ENCODE measurements at regions not wholly inside any gene's neighbourhood (a gene's known extent, or its start where the extent isn't known, plus 50 kb on each side); places are given as distances from the start of the nearest gene placed in this dataset.

GRCh38 chr6:95804847-95805541 lies 210.8 kb upstream of the FUT9 start (continued):
- no peak for TF ChIP-seq PAX5 (IDR thresholded peaks at IDR 0.05; ENCODE audit: borderline replicate concordance, low read depth, low read length)
- peak; percentile 24; the same call in 1 of the 2 replicates for TF ChIP-seq CREM (IDR thresholded peaks at IDR 0.05; ENCODE audit: low read depth)
- no peak for TF ChIP-seq STAT3 (IDR thresholded peaks at IDR 0.05; ENCODE audit: low read depth, low read length)
- no peak for TF ChIP-seq SIX5 (IDR thresholded peaks at IDR 0.05; ENCODE audit: low read depth, low read length, severe bottlenecking)
- peak; percentile 87 for TF ChIP-seq JUNB (IDR thresholded peaks at IDR 0.05)

- no peaks in the 10 kb centered on the region for H3K79me2 ChIP-seq (ENCODE audit: control insufficient read depth, insufficient read depth, low read length)
- no peak overlapping the region for H3K4me3 ChIP-seq
- no peak overlapping the region for H3K4me2 ChIP-seq (ENCODE audit: control insufficient read depth, insufficient read depth)
- ChIA-PET RAD21 (ENCODE audit: unreplicated experiment) (interaction anchor here (1.1 kb wide), 1 partner anchor 20 kb away, joined by 3 read pairs; no protein-coding TSS in a partner anchor), SMC1A (ENCODE audit: uncharacterized antibody, unreplicated experiment) (interaction anchor here (1.1 to 1.7 kb wide), 3 partner anchors 12 to 18 kb away, joined by 4 to 6 read pairs (median 4); no protein-coding TSS in a partner anchor), POLR2A (interaction anchor here (1.0 kb wide), 2 partner anchors 19 to 21 kb away, joined by 4 read pairs; no protein-coding TSS in a partner anchor), CTCF (interaction anchor here (1.4 to 1.6 kb wide), 2 partner anchors 13 to 19 kb away, joined by 4 to 5 read pairs; no protein-coding TSS in a partner anchor)
- no peaks in the 10 kb centered on the region for H3K9me3 ChIP-seq (replicated peaks; ENCODE audit: control insufficient read depth, insufficient read depth, low read length)
- H3K36me3 ChIP-seq (ENCODE audit: control insufficient read depth in 2 of 2, insufficient read depth in 2 of 2, low read length in 1 of 2), result no peaks in the 10 kb centered on the region
- in situ Hi-C loops (cut with MboI), result no loop called here
- peak; percentile 81 for ATAC-seq
- no peak for DNase-seq (ENCODE audit: low read depth, low spot score)
- no peak overlapping the region for H2AFZ ChIP-seq (ENCODE audit: control insufficient read depth, low read depth, low read length)
- H3K27me3 ChIP-seq (replicated peaks in 1 of 2; ENCODE audit: control insufficient read depth in 2 of 2, insufficient read depth in 2 of 2, low read length in 1 of 2), result no peaks in the 10 kb centered on the region
- intact Hi-C loops (cut with micrococcal nuclease; ENCODE audit: unreplicated experiment), result no loop called here
- H3K9ac ChIP-seq (ENCODE audit: control insufficient read depth, insufficient read depth, low read length), result no peak overlapping the region
- no peak for TF ChIP-seq TCF3 (IDR thresholded peaks at IDR 0.05; ENCODE audit: borderline replicate concordance, insufficient read depth, low read depth, low read length)
- no peak for TF ChIP-seq ZNF217 (IDR thresholded peaks at IDR 0.05)
- no peak for TF ChIP-seq WRNIP1 (IDR thresholded peaks at IDR 0.05; ENCODE audit: borderline replicate concordance, low read depth, low read length)
- H3K4me1 ChIP-seq (ENCODE audit: control insufficient read depth, insufficient read depth, low read length), result no peaks in the 10 kb centered on the region
- FAIRE-seq, result no peak
- H4K20me1 ChIP-seq (ENCODE audit: control insufficient read depth, insufficient read depth), result no peaks in the 10 kb centered on the region
- H3K27ac ChIP-seq (ENCODE audit: control insufficient read depth, insufficient read depth), result no peak overlapping the region
- BruUV-seq (replicated peaks), result no TSS peak
These were observed 210.1 kb upstream of the FUT9 start for GRCh38 chr6:95805699-95806098.

Measured in GM12878 (cell line).